Right hindlimb (tissue), 1 donor: ENCODE measurements at regions not wholly inside any gene's neighbourhood (a gene's known extent, or its start where the extent isn't known, plus 50 kb on each side); places are given as distances from the start of the nearest gene placed in this dataset.
"Not testable (repeated sequence)": the region's sequence is repeated elsewhere in the genome, so short reads cannot be mapped to it uniquely, and the experiment has no call there.

Experiments used
- DNase-seq: peaks from one replicate; pipeline ENCODE4 v3.0.0-alpha.2; 2018

- no peak for DNase-seq
Measured at GRCh38 chr4:109378511-109378910, 55.1 kb upstream of the SEC24B start.

- no peak for DNase-seq
Measured at GRCh38 chr4:109378076-109378475, 55.5 kb upstream of the SEC24B start.

- DNase-seq, result no peak
Measured at GRCh38 chr4:109375778-109376414, 57.7 kb upstream of the SEC24B start.

GRCh38 chr4:109368661-109369060 is 65.0 kb upstream of the SEC24B start:
- peak; percentile 25 for DNase-seq

- no peak for DNase-seq
Measured at GRCh38 chr4:109365939-109366338, 63.5 kb upstream of the COL25A1 start.

- DNase-seq, result not testable (repeated sequence)
Measured at GRCh38 chr4:109365297-109365696, 62.8 kb upstream of the COL25A1 start.

- DNase-seq, result peak; percentile 29
Measured at GRCh38 chr4:109359040-109359646, 56.7 kb upstream of the COL25A1 start.

- no peak for DNase-seq
Measured at GRCh38 chr4:109355835-109356234, 53.4 kb upstream of the COL25A1 start.

GRCh38 chr4:109352941-109353340 is 50.5 kb upstream of the COL25A1 start:
- DNase-seq, result no peak
